ENCODE measurements at regions not wholly inside any gene's neighbourhood (a gene's known extent, or its start where the extent isn't known, plus 50 kb on each side); places are given as distances from the start of the nearest gene placed in this dataset.

DNA sequence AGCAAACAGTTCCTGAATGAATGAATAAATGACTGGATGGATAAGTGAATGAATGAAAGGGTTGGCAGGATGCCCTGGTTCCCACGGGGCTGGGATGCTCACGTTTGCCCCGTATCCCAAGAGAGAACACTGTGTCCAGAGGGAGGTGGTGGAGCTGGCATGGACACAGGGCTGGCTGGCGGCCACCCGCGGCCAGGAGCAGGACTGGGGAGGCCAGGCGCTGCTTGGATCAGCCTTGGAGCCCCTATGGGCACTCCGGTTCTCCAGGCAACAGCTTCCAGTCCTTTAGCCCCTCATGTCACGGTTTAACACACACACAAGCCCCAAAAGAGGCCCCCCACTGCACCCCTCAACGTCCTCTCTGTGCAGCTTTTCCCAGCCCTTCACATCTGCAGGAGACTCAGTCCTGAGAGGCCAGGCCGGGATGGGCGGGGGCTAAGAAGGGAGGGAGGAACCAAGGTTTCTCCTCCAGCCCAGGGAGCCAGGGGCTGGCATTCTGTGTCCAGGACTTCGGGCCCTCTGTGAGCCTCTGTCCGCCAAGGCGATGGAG lies 86.0 kb upstream of the ALDH1L1 start:
- TF ChIP-seq, protein P1, sequence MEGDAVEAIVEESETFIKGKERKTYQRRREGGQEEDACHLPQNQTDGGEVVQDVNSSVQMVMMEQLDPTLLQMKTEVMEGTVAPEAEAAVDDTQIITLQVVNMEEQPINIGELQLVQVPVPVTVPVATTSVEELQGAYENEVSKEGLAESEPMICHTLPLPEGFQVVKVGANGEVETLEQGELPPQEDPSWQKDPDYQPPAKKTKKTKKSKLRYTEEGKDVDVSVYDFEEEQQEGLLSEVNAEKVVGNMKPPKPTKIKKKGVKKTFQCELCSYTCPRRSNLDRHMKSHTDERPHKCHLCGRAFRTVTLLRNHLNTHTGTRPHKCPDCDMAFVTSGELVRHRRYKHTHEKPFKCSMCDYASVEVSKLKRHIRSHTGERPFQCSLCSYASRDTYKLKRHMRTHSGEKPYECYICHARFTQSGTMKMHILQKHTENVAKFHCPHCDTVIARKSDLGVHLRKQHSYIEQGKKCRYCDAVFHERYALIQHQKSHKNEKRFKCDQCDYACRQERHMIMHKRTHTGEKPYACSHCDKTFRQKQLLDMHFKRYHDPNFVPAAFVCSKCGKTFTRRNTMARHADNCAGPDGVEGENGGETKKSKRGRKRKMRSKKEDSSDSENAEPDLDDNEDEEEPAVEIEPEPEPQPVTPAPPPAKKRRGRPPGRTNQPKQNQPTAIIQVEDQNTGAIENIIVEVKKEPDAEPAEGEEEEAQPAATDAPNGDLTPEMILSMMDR (IDR thresholded peaks at IDR 0.05; ENCODE audit: low read length), result no peak
- TF ChIP-seq EZH2 (optimal IDR thresholded peaks at IDR 0.05; ENCODE audit: low read depth, low read length), result no peak
- TF ChIP-seq EZH2phosphoT487 (IDR thresholded peaks at IDR 0.05; ENCODE audit: low read length), result no peak
